HuH-7.5 (cell line): ENCODE measurements at regions not wholly inside any gene's neighbourhood (a gene's known extent, or its start where the extent isn't known, plus 50 kb on each side); places are given as distances from the start of the nearest gene placed in this dataset.

Experiments used
- DNase-seq: peaks from one replicate; pipeline ENCODE4 v3.0.0; 2011; ENCODE audit warnings: low spot score

DNA sequence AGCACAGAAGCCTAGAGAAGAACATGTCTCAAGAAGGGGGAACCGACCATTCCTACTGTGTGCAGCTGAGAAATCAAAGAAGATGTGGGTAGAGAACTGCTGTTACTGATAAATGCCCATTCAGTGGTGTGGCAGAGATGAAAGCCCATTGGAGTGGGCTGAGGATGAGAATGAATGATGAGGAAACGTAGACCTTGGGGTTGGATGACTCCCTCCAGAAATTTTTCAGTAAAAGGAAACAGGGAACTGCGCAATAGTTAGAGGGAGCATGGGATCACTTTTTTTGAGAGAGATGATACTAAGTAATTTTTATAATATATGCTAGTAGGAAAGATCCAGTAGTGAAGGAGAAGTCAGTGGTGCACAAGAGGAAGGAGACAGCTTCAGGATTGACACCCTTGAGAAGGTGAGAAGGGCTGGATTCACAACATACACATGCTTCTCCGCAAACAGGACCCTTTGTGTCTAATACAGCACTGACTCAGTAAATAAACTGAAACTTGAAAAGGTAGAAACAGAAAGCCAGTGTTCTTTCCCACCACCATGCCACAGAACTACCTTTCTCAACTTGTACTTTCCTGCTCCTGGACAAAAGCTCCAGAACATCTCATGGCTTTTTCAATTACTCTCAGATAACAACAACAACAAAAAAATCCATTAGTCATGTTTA lies 104.7 kb upstream of the IL6 start:
- no peak for DNase-seq

DNA sequence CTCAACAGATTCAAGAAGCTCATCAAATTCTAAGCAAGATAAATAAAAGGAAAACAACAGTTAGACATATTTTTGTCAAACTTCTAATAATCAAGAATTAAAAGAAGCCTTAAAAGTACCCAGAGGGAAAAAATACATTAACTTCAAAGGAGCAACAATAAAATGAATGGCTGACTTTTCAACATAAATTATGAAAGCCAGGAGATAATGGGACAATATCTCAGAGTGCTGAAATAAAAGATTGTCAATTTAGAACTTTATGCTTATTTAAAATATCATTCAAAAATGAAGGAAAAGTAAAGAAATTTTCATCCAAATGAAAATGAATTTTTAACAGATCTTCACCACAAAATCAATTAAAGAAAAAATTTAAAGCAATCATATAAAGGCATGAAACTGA lies 108.5 kb upstream of the IL6 start:
- no peak for DNase-seq

DNA sequence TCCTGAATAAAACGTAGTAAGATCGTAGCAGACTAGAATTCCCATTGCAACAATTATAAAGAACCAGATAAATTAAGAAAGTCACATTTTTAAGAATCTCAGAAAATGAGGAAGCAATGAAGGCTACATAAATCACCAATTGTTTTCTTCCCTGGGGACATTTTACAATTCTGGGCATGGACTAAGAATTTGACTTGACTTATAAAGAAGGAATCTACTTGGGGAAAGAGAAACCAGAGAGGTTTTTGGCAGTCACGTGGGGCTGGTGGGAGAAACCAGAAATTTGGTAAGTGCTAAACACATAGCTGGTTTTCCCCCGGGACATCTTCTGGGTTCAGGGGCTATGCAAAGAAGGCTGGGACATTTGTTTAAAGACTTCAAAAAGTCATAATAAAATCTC lies 109.8 kb upstream of the IL6 start:
- DNase-seq: no peak

GRCh38 chr7:22613496-22613895 lies 113.5 kb upstream of the IL6 start:
- no peak for DNase-seq

DNA sequence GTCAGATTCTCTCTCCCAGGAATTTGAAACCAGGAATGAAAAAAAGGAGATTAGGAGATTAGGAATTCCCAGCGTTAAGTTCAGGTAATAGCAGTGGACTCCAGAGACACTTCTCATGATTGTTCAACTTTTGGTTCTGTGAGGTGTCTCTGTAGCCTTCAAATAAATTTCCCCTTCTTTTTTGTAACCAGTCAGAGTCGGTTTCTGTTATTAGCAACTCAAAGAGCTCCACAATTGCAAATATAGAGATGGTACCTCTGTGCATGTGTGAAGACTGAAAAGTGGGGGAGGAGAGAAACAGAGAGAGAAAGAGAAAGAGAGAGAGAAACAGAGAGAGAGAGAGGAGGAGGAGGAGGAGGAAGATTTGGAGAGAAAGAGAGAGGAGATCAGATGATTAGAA lies 112.8 kb upstream of the STEAP1B start:
- no peak for DNase-seq

DNA sequence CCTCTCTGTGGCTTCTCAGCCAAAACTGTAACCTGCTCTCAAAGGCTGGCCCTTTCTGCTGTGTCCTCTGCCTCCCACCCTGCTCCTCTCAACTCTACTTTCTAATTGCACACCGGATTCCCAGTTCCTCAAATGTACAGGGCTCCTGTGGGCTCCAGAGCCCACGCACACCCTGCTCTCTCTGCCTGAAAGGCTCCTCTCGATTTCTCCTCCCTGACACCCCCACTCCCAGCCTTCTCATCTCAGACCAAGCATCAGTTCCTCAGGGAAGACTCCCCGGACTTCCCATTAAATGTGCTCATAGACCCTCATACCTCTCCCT lies 111.7 kb upstream of the STEAP1B start:
- no peak for DNase-seq

DNA sequence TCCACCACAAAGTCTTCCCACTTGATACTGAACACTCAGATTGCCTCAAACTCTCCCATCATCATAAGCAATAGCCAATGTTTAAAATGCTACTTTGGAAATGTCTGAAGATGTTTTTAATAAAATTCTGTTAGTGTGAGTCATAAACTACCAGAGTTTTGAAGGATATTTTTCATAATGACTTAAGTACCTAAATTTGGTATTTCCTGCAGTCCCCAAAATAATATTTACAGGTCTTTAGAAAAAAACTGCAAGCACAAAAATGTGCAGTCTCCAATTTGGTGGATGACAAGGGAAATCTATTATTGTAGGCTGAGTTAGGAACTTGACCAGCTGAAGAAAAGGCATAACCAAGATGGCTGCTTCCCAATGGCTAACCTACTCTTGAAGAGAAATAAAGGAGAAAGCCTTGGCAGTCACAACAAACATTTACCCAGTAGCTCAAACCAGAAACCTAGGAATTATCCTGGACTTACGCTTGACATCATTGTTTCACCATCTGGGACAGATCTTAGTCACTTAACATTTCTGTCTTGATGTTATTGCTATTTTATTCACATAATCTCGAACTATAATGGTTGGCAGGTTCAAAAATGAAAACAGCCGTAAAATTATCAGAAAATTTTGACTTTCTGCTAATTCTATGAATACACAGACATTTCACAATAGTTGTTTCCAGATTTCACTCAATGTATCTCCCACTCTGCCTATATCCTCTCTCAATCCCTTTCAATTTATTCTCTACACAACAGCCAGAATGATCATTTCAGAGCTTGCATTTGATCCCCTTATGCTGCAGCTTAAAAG lies 111.2 kb upstream of the STEAP1B start:
- no peak for DNase-seq

GRCh38 chr7:22610263-22610662 lies 110.3 kb upstream of the STEAP1B start:
- no peak for DNase-seq

GRCh38 chr7:22607180-22607579 lies 107.2 kb upstream of the STEAP1B start:
- no peak for DNase-seq

DNA sequence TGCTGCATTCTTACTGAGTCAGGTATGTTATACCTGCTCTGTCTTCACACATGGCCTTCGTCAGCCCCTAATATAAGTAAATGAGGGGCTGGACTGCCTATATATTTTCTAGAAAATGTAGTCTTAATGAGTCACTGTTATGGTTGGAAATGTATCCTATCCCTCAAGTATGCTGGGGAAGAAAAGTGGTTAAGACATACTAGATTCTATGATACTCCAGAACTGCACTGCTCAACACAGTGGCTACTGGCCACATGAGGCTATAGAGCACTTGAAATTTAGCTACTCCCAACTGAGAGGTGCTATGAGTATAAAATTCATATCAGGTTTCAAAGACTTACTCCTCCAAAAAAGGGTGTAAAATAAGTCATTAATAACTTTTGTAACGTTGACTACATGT lies 104.3 kb upstream of the STEAP1B start:
- DNase-seq: no peak

DNA sequence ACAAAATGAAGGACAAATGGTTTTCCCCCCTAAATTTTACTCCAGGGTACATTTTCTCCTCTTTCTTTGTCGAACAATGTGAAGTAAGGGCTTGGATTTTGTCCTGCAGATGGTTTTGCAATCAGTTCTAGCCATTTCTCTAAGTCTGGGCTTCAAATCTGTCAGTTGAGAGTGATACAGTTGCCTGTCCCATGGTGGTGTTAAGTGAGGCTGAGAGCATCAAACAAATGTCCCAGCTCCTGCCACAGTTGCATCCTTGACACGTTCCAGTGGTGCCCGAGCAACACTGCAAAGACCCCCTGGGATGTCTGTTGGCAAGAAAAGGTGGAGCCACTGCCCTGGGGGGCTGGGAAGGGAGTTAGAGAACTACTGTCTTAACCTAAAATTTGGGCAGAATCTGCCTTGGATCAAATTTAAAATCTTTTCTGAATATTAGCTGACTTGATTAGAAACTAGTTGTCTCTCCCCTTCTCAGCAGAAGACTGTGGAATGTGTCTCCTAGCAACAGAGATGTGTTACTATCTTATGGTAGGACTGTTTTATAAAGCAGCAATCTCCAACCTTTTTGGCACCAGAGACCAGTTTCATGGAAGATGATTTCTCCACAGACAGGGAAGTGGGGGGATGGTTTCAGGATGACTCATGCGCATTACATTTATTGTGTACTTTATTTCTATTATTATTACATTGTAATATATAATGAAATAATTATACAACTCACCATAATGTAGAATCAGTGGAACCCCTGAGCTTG lies 102.0 kb upstream of the STEAP1B start:
- DNase-seq: no peak

- no peak for DNase-seq
Observed at GRCh38 chr7:22601408-22601807, 101.4 kb upstream of the STEAP1B start.

- no peak for DNase-seq
Observed at GRCh38 chr7:22601003-22601402, 101.0 kb upstream of the STEAP1B start.

DNA sequence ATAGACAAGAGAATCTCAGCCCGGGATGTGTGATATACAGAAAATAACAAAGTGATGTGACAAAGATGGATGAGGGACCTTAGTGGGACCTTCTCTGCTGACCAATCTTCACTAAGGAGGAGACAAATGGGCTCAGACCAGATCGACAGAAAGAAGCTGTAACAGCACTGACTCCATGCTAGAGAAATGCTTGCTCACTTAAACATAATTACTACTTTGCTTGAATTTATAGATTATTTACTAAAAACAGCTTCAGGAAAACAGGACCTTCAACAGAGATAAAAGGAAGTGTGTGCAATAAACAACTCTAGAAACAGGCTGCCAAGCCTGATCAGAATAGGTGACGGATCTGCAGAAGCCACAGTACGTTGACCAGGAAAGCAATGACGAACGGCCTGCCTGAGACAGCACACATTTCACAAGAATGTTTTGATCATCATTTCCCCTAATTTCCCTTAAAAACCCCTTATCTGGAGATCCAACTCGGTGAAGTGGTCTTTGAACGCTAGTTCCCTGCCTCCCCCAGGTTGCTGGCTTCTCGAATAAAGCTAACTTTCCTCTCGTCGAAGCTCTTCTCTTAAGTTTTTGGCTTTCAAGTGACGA lies 98.4 kb upstream of the STEAP1B start:
- no peak for DNase-seq

GRCh38 chr7:22597844-22598243 lies 97.9 kb upstream of the STEAP1B start:
- DNase-seq: no peak

- no peak for DNase-seq
Observed at GRCh38 chr7:22596763-22597400, 96.9 kb upstream of the STEAP1B start.

DNA sequence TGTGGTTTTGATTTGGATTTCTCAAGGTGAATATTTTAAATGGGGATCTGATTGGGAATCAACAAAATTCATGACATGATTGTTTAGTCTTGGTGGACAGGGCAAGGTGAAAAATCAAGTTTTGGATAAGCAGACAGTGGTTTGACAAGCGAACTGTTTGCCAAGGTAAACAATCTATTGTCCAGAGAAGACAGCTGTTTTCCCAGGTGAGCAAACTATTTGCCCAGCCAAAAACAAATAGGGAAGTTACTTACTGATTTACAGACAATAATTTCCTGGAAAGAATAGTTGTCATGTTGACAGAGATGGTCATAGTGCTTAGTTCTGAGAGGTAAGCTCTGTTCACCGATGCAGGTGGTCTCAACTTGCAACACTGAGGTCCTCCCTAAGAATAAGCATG lies 94.0 kb upstream of the STEAP1B start:
- no peak for DNase-seq

DNA sequence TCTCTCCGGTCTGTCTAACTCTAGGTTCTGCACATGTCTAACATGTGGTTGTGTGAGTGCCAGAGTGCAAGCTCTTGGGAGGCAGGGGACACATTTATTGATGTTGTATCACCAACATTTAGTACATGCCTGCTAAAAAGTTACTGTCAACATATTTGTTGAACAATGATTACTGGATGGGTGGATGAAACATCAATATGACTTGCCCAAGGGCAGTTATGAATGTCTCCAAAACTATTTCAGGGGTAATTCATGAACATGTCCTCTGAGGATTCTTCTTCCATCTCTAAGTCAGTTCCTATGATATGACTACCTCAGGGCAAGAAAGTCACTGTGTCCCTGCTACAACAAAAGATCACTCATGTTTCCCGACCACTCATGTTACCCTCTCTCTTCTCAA lies 91.3 kb upstream of the STEAP1B start:
- DNase-seq: no peak

DNA sequence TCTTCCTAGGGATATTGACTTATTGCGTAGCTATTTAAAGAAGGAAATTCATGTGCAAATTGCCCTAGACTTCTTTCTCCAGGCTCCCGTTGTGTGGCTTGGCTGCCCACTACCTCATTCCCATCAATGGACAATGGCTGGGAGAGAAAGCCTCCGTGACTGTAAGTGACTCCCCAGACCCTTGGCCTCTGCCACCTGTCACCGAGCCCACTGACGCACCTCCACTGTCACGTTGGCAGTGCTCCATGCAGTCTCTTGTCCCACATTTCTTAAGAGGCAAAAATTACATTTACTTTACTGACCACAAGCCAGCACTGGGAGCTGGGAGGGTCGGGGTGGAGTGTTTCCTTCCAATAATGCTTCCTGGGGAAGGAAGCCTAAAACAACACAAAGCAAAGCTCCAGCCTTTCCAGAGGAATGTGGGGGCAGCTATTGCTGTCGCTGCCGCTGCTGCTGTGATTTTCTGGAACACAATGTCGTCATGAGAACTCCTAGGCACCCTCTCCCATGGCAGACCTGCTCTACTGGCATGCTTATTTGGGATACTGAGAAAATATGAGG lies 89.7 kb upstream of the STEAP1B start:
- no peak for DNase-seq

- no peak for DNase-seq
Observed at GRCh38 chr7:22588351-22588750, 88.4 kb upstream of the STEAP1B start.

GRCh38 chr7:22587322-22587721 lies 87.3 kb upstream of the STEAP1B start:
- DNase-seq: no peak

DNA sequence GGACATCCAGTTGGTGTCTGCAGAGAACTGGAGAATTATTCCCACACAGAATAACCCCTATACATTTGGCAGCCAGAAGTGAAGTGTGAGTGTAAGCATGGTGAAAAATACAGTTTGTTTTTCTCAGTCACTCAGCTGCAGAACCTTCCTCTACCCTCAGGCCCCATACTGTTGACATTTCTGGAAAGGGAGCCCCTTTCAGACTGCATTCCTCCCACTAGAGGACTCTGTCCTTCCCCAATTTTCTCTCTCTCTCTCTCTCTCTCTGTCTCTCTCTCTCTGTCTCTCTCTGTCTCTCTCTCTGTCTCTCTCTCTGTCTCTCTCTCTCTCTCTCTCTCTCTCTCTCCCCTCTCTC lies 86.8 kb upstream of the STEAP1B start:
- DNase-seq: no peak
